ENCODE measurements at regions not wholly inside any gene's neighbourhood (a gene's known extent, or its start where the extent isn't known, plus 50 kb on each side); places are given as distances from the start of the nearest gene placed in this dataset.

GRCh38 chr5:167936022-167936421 lies 355.4 kb upstream of the WWC1 start:
- TF ChIP-seq PPARA (CRISPR knock-in tag; IDR thresholded peaks at IDR 0.05; ENCODE audit: borderline replicate concordance) (no peak), ESRRG (CRISPR knock-in tag; IDR thresholded peaks at IDR 0.05) (no peak), CREB5 (CRISPR knock-in tag; IDR thresholded peaks at IDR 0.05; ENCODE audit: low read depth) (no peak), ISL1 (CRISPR knock-in tag; IDR thresholded peaks at IDR 0.05) (no peak), ZFP3 (CRISPR knock-in tag; IDR thresholded peaks at IDR 0.05) (no peak), ZC3H10 (CRISPR knock-in tag; IDR thresholded peaks at IDR 0.05) (no peak), BACH2 (CRISPR knock-in tag; IDR thresholded peaks at IDR 0.05; ENCODE audit: borderline replicate concordance) (no peak)

Measured in SK-N-SH treated with all-trans-retinoic acid at 6 μM for 48 hours (cell line).